Retinal pigment epithelial cell (primary cell): ENCODE measurements at regions not wholly inside any gene's neighbourhood (a gene's known extent, or its start where the extent isn't known, plus 50 kb on each side); places are given as distances from the start of the nearest gene placed in this dataset.

Experiments used
- DNase-seq: peaks from one replicate; pipeline ENCODE4 v3.0.0-alpha.2; 2010; ENCODE audit warnings: low read depth
- H3K4me3 ChIP-seq: 2 replicates; pipeline ENCODE4 v1.5.1; 2011; ENCODE audit warnings: mild to moderate bottlenecking, low read length, control low read depth, moderate library complexity
- TF ChIP-seq, protein P1 (sequence below): conservative IDR thresholded peaks from 2 replicates; pipeline ENCODE4 v1.5.1; 2011; ENCODE audit warnings: low read depth, low read length, control low read depth, inconsistent platforms

DNA sequence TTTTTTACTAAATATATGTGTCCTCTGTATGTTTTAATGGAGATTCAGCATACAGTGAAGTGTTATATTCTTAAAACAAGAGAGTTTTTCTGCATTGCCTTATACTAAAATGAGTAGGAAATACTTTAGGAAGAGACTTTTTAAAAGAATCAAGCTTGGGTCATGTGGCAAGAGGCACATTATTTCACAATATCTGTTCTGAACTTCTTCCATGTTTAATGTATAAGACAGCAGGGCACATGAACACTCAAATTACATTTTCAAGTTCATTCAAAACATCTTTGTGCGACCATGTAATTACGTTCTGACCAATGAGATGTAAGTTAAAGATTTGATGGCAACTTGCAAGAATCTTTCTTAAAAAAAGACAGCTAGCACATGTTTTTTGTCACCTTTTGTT lies 1055.9 kb downstream of the NR2F1-AS1 start:
- TF ChIP-seq, protein P1, sequence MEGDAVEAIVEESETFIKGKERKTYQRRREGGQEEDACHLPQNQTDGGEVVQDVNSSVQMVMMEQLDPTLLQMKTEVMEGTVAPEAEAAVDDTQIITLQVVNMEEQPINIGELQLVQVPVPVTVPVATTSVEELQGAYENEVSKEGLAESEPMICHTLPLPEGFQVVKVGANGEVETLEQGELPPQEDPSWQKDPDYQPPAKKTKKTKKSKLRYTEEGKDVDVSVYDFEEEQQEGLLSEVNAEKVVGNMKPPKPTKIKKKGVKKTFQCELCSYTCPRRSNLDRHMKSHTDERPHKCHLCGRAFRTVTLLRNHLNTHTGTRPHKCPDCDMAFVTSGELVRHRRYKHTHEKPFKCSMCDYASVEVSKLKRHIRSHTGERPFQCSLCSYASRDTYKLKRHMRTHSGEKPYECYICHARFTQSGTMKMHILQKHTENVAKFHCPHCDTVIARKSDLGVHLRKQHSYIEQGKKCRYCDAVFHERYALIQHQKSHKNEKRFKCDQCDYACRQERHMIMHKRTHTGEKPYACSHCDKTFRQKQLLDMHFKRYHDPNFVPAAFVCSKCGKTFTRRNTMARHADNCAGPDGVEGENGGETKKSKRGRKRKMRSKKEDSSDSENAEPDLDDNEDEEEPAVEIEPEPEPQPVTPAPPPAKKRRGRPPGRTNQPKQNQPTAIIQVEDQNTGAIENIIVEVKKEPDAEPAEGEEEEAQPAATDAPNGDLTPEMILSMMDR, result no peak
- H3K4me3 ChIP-seq, result no peak overlapping the region
- no peak for DNase-seq

GRCh38 chr5:92519811-92520632 lies 1061.0 kb downstream of the NR2F1-AS1 start:
- no peak overlapping the region for H3K4me3 ChIP-seq
- TF ChIP-seq, protein P1, result no peak
- no peak for DNase-seq

GRCh38 chr5:92518318-92518904 lies 1062.6 kb downstream of the NR2F1-AS1 start:
- no peak overlapping the region for H3K4me3 ChIP-seq
- TF ChIP-seq, protein P1, result peak; percentile 68
- DNase-seq, result no peak

- TF ChIP-seq, protein P1, result no peak
- no peak for DNase-seq
- H3K4me3 ChIP-seq, result no peak overlapping the region
These were observed 1066.1 kb downstream of the NR2F1-AS1 start for GRCh38 chr5:92514896-92515295.

GRCh38 chr5:92513067-92513466 lies 1068.0 kb downstream of the NR2F1-AS1 start:
- H3K4me3 ChIP-seq, result no peak overlapping the region
- DNase-seq, result no peak
- TF ChIP-seq, protein P1, result no peak

DNA sequence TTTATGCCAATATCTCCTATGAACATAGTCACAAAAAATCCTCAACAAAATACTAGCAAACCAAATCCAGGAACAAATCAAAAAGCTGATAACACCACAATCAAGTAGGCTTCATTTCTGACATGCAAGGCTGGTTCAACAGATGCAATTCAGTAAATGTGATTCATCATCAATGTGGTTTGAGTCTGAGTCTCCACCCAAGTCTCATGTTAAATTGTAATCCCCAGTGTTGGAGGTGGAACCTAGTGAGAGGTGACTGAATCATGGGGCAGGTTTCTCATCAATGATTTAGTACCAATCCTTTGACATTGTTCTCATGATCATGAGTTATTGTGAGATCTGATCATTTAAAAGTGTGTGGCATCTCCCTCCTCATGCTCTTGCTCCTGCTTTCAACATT lies 1072.7 kb downstream of the NR2F1-AS1 start:
- H3K4me3 ChIP-seq, result no peak overlapping the region
- no peak for DNase-seq
- TF ChIP-seq, protein P1, result no peak

DNA sequence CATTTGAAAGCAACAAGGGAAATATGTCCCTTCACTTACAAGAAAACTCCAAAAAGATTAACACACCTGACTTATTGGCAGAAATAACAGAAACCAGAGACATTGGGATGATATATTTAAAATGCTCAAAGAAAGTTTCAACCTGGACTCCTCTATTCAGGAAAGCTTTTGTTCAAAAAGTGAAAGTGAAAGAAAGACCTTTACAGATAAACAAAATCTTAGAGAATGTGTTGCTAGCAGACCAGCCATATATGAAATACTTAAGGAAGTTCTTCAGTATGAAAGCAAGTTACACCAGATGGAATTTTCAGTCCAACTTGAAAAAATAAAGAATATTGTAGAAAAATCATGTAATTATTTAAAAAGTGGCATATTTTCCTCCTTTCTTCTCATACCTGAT lies 1075.1 kb downstream of the NR2F1-AS1 start:
- no peak for DNase-seq
- TF ChIP-seq, protein P1, result no peak
- no peak overlapping the region for H3K4me3 ChIP-seq
